OCI-LY1 (cell line): ENCODE measurements at regions not wholly inside any gene's neighbourhood (a gene's known extent, or its start where the extent isn't known, plus 50 kb on each side); places are given as distances from the start of the nearest gene placed in this dataset.

Experiments used
- CTCF ChIP-seq: fragments of 200-600 bp; sonication (generic), shearing (Covaris generic); IDR thresholded peaks from 2 replicates; pipeline ENCODE4 v1.5.1; 2017; ENCODE audit warnings: mild to moderate bottlenecking, antibody characterized with exemption, low read length, moderate library complexity, mixed read lengths
- EZH2 ChIP-seq: fragments of 200-600 bp; sonication (generic), shearing (Covaris generic); IDR thresholded peaks from 2 replicates; pipeline ENCODE4 v1.8.0; 2017; ENCODE audit warnings: borderline replicate concordance, mixed run types, mild to moderate bottlenecking, antibody characterized with exemption, low read length, moderate library complexity, mixed read lengths

- TF ChIP-seq CTCF (no peak), EZH2 (no peak)
Observed at GRCh38 chr10:4701016-4701415, 125.0 kb upstream of the AKR1E2 start.
